Caki2 (cell line): ENCODE measurements at regions not wholly inside any gene's neighbourhood (a gene's known extent, or its start where the extent isn't known, plus 50 kb on each side); places are given as distances from the start of the nearest gene placed in this dataset.

ENCODE experiments used
- DNase-seq: peaks from one replicate; pipeline ENCODE4 v3.0.0-alpha.2; 2015; ENCODE audit warnings: low read depth
- in situ Hi-C: cut with HindIII; loops from 2 replicates; pipeline ENCODE4 v1.10.0; 2016; ENCODE audit warnings: low sequenced_read_pairs, low pct_unique_long_range_greater_than_20kb, mixed read lengths

- DNase-seq: no peak
- in situ Hi-C loops: no loop called here
These were observed 83.3 kb downstream of the EDEM1 start for GRCh38 chr3:5270666-5271371.

GRCh38 chr3:5271372-5271683, 83.8 kb downstream of the EDEM1 start:
- in situ Hi-C loops: no loop called here
- no peak for DNase-seq

GRCh38 chr3:5272387-5272786, 84.9 kb downstream of the EDEM1 start:
- no peak for DNase-seq

GRCh38 chr3:5274091-5274490, 86.6 kb downstream of the EDEM1 start:
- no peak for DNase-seq
- in situ Hi-C loops: no loop called here

More at GRCh38 chr3:5272387-5272786, 84.9 kb downstream of the EDEM1 start:
- in situ Hi-C loops: no loop called here

- DNase-seq: no peak
These were observed 88.0 kb downstream of the EDEM1 start for GRCh38 chr3:5275529-5275928.

DNA sequence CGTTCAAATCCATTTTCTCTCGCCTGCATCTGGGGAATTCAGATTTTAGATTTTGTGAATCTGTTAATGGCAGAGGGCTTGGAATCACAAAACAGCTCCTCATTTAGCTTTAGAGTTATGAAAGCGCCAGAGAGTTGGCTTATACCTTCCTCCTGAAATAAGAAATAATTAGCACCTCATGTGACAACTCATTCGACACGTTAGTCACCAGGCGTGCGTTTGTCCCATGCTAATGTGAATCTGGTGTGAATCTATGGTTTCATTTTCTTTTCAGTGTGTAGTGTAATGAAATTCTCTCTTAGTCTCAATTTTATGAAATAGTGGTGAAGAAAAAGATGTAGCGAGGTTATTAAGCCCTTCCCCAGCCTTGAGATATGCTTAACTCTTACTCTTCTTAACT, 89.4 kb downstream of the EDEM1 start:
- in situ Hi-C loops: no loop called here
- no peak for DNase-seq

More at GRCh38 chr3:5275529-5275928, 88.0 kb downstream of the EDEM1 start:
- in situ Hi-C loops: no loop called here

DNA sequence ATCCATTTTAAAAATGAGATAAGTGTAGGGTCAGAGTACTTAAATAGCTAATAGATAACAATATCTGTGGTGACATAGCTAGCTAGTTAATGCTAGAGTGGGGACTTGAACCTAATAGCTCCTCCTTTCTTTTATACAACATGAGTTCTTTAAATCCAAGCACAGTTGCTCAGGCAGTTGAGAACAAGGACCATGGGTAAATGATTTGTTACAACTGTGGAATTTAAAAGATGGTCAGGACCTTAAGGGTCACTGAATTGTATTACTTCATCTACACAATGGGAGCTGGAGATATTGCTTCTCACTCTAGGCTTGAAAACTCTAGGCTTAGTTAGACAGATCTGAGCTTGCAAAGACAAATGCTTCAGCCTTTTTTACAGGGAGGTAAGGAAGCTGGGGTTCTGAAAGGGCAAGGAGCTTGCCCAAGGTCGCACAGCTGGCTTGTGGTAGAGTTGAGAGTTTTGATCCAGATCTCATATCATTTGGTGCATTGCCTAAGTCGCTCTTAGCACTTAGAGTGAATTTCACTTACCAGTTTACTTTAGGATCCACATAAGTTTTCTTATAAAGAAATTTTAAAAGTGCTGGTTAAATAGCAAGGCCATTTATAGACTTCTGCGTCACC, 90.2 kb downstream of the EDEM1 start:
- DNase-seq: no peak
- in situ Hi-C loops: no loop called here

DNA sequence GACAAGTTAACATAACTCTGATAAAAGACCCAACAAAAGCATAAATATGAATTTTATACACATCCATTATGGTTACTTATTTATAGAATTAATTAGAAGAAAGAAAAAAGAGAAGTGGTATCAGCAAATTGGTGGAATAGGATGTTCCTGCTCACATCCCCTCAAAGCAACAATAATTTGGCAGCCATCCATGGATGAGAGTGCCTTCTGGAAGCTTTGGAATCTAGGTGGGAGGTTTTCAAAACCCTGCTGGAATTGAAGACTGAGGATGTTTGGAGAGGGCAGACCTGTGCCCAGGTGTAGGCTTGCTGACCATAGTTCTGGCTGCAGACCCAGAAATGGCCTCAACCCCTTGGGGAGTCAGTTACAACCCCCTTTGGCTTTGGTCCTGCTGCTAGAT, 91.2 kb downstream of the EDEM1 start:
- in situ Hi-C loops: no loop called here
- DNase-seq: no peak

DNA sequence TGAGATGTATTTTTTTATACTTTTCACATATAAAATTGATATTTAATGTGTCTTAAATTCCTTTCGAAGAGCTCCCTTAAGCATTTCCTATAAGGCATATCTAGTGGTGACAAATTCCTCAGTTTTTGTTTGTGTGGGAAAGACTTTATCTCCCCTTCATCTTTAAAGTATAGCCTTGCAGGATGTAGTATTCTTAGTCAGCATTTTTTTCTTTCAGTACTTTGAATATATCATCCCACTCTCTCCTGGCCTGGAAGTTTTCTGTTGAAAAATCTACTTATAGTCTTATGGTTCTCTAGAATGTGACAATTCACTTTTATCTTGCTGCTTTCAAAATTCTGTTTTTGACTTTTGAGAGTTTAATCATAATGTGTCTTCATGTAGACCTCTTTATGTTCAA, 95.2 kb downstream of the EDEM1 start:
- no peak for DNase-seq
- in situ Hi-C loops: no loop called here

- no peak for DNase-seq
- in situ Hi-C loops: no loop called here
These were observed 97.9 kb downstream of the EDEM1 start for GRCh38 chr3:5285439-5285838.

GRCh38 chr3:5290915-5291314, 103.4 kb downstream of the EDEM1 start:
- no peak for DNase-seq
- in situ Hi-C loops: no loop called here

DNA sequence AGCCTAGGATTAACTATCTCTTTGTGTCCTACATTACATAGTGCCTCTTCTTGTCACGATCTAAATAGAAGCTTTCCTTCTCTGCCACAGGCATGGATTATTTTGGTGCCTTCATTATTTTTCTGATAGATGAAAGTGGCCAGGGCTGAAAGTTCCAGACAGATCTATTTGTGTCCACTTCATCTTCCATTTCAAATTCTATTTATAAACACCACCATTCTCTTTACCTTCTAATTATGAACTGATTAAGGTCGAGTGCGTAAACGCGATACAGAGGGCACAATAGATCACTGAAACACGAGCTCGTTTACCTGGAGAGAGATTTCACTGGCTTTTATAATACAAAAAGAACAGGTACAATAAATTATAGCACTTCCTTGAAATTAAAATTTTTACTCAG, 105.0 kb downstream of the EDEM1 start:
- no peak for DNase-seq
- in situ Hi-C loops: no loop called here

GRCh38 chr3:5293207-5293606, 105.7 kb downstream of the EDEM1 start:
- in situ Hi-C loops: no loop called here
- DNase-seq: no peak

DNA sequence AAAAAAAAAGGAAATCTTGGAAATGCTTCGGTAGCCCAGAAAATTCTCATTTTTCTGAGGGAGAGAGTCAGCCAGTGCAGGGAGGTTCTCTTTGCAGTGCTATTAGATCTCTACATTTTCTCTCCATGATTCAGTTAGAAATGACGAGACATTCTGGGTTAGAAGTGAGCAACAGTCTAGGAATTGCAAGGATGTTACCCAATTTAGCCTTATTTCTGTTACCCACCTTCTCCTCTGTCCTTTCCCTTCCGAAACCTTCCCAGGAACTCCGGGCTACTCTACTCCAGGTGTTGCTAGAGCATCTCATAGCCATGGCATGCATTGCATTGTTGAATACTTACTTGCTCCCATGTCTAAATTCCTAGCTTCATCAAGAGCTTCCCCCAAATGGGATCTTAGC, 106.8 kb downstream of the EDEM1 start:
- DNase-seq: no peak
- in situ Hi-C loops: no loop called here

GRCh38 chr3:5295191-5295690, 107.7 kb downstream of the EDEM1 start:
- DNase-seq: no peak
- in situ Hi-C loops: no loop called here

DNA sequence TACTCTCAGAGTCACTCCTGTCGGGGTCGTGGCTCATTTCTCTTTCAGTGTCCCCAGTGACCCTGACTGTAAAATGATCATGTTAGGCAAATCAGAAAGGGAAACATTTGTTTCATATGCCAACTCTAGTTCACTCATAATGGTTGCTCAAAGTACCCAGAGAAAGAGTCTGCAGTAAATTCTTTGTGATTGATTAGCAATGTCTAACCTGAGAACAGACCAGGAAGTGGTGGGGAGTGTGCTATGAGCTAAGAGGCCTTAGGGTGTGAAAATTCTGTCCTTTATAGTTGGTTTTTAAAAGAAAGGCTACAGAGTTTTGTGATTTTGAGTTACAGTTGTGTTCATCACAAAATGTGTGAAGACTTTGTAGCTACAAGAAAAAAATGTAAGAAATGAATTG, 108.9 kb downstream of the EDEM1 start:
- in situ Hi-C loops: no loop called here
- no peak for DNase-seq

DNA sequence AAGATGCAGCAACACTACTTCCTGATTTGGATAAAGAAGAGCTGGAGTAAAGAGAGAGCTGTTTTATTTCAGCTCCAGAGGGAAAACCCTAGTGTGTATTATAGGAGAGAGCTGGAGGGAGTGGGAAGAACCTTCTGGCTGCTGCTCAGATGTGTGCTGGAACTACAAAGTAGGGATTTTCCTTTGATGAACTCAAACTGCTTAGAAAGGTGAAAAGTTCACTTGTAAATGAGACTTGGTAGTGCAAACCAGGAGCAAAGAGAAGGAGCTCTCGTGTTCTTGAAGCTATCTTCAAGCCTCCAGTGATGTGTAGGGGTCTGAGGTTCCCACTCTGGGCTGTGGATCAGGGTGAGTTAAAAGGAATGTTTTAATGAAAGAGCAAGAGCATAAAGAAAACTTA, 110.4 kb downstream of the EDEM1 start:
- in situ Hi-C loops: no loop called here
- DNase-seq: no peak

DNA sequence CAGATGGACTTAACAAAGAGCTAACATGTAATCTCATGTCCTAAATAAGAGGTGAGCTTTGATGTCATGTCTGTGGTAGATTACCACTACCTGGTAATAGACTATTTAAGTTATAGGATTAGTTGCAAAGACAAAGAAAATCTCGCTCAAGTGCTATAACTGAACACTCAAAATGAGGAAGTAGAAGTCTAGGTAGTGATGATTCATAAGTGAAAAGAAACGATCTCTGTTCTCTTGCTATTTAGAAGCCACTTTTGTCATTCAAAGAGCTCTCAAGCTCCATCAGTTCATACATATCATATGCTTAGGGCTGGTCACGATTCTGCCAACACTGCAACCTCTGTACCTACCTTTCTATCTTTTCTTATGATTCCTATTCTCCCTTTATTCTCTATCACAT, 110.9 kb downstream of the EDEM1 start:
- in situ Hi-C loops: no loop called here
- no peak for DNase-seq

DNA sequence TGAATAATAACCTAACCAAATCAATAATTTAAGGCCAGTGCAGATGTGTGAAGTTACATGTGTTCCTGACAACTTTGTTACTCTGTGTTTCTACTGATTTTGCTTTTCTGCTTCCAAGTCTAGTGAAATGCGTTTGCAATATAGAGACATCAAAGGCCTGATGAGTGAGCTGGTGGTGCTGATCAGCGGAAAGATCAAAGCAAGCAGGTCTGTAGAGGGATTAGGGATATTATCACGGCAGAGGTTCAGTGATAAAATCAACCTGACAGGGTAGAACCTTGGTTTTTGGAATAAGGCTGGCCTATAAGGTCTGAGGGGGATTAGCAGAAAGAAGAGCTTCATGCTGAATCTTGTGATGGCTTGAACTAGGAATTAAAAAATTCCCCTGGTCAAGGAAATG, 111.7 kb downstream of the EDEM1 start:
- no peak for DNase-seq
- in situ Hi-C loops: no loop called here

GRCh38 chr3:5300638-5301037, 113.1 kb downstream of the EDEM1 start:
- in situ Hi-C loops: no loop called here

More at GRCh38 chr3:5300638-5301037, 113.1 kb downstream of the EDEM1 start:
- no peak for DNase-seq
